Femur (tissue), 1 donor: ENCODE measurements at regions not wholly inside any gene's neighbourhood (a gene's known extent, or its start where the extent isn't known, plus 50 kb on each side); places are given as distances from the start of the nearest gene placed in this dataset.

Source experiments
- DNase-seq: peaks from one replicate; pipeline ENCODE4 v3.0.0-alpha.2; 2017

GRCh38 chr6:112744827-112745226, 397.7 kb downstream of the RFPL4B start:
- no peak for DNase-seq

DNA sequence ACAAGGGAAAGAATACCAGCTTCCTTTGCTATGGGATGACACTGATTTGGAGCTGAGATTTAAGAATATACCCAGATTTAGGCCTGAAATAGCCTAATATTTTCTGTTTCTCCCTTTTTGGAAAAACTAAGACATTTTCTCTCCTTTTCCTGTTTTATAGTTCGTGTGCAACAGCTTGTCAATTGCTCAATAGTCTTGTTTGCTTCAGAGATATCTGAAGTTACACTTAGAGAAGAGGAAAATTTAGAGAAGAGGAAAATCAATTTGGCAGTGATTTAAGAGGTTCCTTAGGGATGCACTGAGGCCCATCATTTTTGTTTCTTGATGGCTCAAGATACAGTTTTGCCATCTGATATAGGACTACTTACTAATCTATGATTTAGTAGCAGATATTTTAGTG, 398.6 kb downstream of the RFPL4B start:
- no peak for DNase-seq

GRCh38 chr6:112749673-112750072, 402.5 kb downstream of the RFPL4B start:
- DNase-seq: no peak

- DNase-seq: no peak
Measured at GRCh38 chr6:112752305-112752704, 405.2 kb downstream of the RFPL4B start.

- DNase-seq: no peak
Measured at GRCh38 chr6:112752791-112753190, 405.7 kb downstream of the RFPL4B start.

GRCh38 chr6:112760831-112761230, 413.7 kb downstream of the RFPL4B start:
- no peak for DNase-seq

- DNase-seq: no peak
Measured at GRCh38 chr6:112761740-112762139, 414.6 kb downstream of the RFPL4B start.

DNA sequence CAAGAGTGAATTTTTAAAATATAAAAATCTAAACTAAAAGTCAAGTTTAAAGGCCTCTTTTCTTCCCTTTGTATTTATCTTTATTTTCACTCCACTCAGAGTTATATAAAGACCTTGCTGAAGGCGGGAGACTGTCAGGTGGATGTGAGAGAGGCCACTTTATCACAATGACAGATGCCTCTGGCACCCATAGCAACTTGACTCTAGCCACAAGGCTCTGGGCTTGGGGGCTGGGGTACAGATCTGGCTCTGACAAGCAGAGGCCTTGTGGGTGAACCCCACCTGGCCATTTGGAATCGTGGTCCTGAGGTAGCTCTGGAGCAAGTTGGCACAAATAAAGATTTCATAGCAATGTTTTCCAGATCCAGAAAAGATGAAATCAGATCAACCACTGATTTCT, 417.2 kb downstream of the RFPL4B start:
- no peak for DNase-seq

DNA sequence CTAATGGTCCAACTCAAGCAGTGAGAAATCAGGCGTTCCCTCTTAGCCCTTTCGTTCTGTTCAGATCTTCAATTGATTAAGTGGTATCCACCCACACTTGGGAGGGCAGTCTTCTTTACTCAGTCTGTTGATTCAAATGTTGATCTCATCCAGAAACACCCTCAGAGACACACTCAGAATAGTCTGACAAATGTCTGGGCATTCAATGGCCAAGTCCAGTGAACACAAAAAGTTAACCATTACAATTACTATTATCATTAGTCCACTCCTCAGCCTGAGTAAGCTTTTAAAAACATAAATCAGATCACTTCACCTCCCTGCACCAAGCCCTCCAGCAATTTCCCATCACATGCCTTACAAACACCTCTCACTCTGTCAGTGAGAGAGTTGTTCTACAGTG, 423.2 kb downstream of the RFPL4B start:
- DNase-seq: no peak

DNA sequence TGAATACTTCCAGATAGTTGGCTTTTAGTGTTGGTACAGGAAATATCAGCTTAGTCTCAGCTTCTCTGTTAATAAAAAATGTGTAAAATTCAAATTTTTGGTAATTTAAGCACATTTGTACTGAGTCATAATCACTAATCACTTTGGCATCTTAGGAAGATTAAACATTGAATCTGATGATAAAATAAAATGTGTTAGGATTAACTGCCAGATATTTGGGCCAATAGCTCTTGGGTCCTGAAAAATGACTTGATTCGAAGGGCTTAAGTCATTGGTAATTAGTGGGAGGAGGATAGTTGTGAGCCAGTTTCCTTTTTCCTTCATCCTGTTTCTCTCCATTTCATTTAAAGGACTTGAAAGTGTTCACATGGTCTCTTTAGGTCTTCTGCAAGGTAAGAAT, 426.1 kb downstream of the RFPL4B start:
- no peak for DNase-seq

- DNase-seq: no peak
Measured at GRCh38 chr6:112774319-112774718, 427.2 kb downstream of the RFPL4B start.

DNA sequence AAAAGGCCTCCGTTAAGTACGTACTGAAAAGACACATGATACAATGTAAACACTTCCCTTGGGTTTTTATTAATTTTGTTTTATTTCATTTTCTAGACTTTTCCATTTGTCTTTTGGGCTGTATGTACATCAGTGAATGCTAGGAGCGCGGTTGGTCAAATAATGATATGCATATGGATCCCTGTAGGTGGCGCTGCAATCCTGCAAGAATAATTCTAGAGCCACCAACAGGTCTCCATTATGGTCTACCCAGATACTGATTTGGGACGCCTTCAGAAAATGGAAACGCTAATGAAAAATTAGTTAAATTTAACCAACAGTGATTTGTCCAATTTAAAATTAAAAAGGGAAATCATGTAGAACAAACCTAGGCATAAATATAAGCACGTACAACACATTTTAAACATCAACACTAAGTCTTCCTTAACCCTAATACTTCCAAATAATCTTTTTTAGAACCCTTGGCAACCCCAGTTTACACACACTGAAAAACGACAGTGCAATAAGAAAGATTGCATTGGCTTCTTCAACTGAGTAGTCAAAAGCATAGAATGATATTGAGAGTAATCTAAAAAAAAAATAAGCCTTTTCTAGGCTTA, 433.5 kb downstream of the RFPL4B start:
- peak; percentile 82 for DNase-seq

DNA sequence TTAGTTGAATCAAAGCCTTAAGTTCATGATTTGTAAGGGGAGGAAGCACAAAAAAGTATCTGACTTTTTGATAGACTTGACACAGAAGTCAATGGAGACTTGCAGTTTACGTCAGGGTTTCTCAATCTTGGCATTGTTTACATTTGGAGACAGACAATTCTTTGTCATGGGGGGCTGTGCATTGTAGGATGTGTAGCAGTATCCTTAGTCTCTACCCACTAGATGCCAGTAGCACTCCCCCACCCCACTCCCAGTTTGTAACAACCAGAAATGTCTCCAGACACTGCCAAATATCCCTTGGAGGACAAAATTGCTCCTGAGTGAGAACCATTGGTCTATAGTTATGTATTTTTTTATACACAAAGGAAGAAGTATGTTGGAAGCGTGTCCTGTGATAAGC, 434.1 kb downstream of the RFPL4B start:
- DNase-seq: peak; percentile 33

DNA sequence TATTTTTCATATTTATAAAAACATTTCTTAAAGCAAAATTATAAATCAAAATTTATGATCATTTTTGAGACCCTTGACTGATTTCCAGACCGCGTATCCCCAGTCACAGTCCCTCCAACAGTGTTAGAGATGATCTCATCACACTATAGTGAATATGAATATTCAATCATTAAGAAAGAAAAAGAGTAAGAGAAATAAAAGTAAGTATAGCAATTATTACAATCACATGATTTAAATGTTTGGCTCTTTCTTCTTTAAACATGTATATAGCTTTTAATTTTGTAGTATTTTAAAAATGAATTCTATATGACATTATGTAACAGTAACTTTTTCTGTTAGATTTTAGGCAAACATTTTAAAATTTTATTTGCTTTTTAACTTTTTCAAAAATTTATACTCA, 438.3 kb downstream of the RFPL4B start:
- no peak for DNase-seq

DNA sequence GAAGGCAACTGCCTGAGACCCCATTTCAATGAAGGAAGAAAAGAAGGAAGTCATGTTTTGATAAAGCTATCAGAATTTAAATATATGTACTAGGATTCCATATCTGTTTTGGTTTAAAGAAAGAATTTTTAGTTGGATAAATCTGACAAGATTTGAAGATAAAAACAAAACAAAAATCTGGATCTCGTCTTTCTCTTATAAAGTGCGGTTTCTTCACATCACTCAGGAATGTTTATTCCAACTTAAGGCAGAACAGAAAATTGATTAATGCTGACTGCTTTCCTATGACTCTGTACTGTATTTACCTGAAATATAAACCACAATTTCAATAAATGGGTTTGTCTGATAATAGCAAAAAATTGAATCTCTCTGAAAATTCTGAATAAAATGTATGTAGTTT, 439.7 kb downstream of the RFPL4B start:
- no peak for DNase-seq

DNA sequence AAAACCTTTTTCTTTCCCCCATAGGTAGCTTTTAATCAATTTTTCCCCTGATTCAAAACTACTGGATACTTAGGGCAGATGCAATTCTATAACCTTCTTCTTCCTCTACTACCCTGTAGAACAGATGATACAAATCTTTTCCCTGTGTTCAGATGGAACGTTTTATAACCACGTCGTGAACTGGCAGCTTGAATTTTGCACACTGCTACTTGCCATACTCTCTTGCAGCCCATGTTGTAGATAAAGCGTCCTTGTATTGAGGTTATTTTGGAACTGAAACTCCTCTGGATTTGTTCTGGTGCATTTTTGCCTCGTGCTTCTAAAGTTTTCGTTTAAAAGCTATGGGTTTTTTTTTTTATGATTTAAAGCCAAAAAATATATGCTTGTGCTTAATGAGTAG, 440.2 kb downstream of the RFPL4B start:
- no peak for DNase-seq

DNA sequence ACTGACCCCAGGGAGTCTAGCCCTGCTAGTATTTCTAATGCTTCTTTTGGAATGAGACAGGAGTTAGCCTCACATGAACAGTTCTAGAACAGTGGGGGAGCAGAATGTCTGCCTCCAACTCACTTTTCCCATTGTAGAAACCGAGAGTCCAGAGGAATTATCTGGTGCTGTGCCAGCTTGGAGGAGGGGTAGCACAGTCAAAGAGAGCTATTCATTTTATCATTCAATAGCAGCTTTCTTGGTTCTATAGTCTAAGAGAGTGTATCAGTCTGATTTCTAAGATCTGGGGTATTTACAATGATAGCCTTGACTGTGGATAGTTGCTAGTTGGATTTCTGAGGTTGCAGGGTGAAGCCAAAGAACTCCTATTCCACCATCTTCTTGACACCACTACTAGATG, 448.2 kb downstream of the RFPL4B start:
- DNase-seq: no peak

GRCh38 chr6:112796712-112797111, 449.6 kb downstream of the RFPL4B start:
- no peak for DNase-seq

- no peak for DNase-seq
Measured at GRCh38 chr6:112799889-112800288, 452.8 kb downstream of the RFPL4B start.

GRCh38 chr6:112800439-112800838, 453.3 kb downstream of the RFPL4B start:
- no peak for DNase-seq

DNA sequence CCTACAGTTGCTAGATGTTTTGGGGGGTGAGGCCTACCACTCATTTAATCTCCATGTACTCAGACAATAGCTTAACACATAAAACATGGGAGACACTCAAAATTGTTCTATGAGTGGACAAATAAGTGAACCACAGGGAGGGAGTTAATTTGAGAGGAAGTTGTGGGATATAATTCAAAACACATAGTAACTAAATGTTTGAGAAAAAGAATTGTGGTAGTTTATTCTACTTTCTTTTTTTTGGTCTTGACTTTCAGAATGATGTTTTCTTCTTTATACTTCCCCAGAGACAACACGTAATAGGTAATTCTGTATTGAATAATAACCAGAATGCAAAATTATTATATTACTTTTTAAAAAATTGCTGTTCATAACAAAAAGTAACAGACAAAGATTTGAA, 453.8 kb downstream of the RFPL4B start:
- no peak for DNase-seq

- no peak for DNase-seq
Measured at GRCh38 chr6:112801468-112802080, 454.4 kb downstream of the RFPL4B start.

GRCh38 chr6:112802144-112802543, 455.0 kb downstream of the RFPL4B start:
- peak; percentile 26 for DNase-seq

GRCh38 chr6:112804638-112805330, 457.7 kb downstream of the RFPL4B start:
- no peak for DNase-seq
